Osteoblast (primary cell): ENCODE measurements at regions not wholly inside any gene's neighbourhood (a gene's known extent, or its start where the extent isn't known, plus 50 kb on each side); places are given as distances from the start of the nearest gene placed in this dataset.

Experiments used
- DNase-seq: peaks from one replicate; pipeline ENCODE4 v3.0.0; 2011; ENCODE audit warnings: low spot score, mixed read lengths; ENCODE audit not compliant: insufficient read length; ENCODE audit errors: missing footprints
- H2AFZ ChIP-seq: 2 replicates; pipeline ENCODE4 v1.6.0; 2011; ENCODE audit warnings: mild to moderate bottlenecking, low read length
- H3K27ac ChIP-seq: 2 replicates; pipeline ENCODE4 v1.5.1; 2011; ENCODE audit warnings: mild to moderate bottlenecking, low read depth, low read length, moderate library complexity
- H3K27me3 ChIP-seq: 2 replicates; pipeline ENCODE4 v1.6.0; 2012; ENCODE audit warnings: mild to moderate bottlenecking, control low read depth, inconsistent platforms, low read length, moderate library complexity; ENCODE audit not compliant: insufficient read depth
- H3K36me3 ChIP-seq: 2 replicates; pipeline ENCODE4 v1.5.1; 2011; ENCODE audit warnings: mild to moderate bottlenecking, low read length, control low read depth, moderate library complexity; ENCODE audit not compliant: insufficient read depth
- H3K4me1 ChIP-seq: 2 replicates; pipeline ENCODE4 v1.5.1; 2011; ENCODE audit warnings: mild to moderate bottlenecking, low read length, control low read depth, moderate library complexity; ENCODE audit not compliant: insufficient read depth
- H3K4me2 ChIP-seq: 2 replicates; pipeline ENCODE4 v1.6.0; 2011; ENCODE audit warnings: mild to moderate bottlenecking, low read length; ENCODE audit not compliant: insufficient read depth
- H3K4me3 ChIP-seq: fragments of 200-600 bp; sonication (generic); 3 replicates; pipeline ENCODE4 v1.5.1; 2012; ENCODE audit warnings: mild to moderate bottlenecking, low read length, inconsistent platforms; ENCODE audit not compliant: insufficient read depth
- H3K79me2 ChIP-seq: 2 replicates; pipeline ENCODE4 v1.6.0; 2012; ENCODE audit warnings: mild to moderate bottlenecking, low read length, control low read depth, inconsistent platforms; ENCODE audit not compliant: insufficient read depth
- H3K9me3 ChIP-seq: 2 replicates; pipeline ENCODE4 v1.5.1; 2011; ENCODE audit warnings: low read depth, low read length, control low read depth
- H4K20me1 ChIP-seq: 2 replicates; pipeline ENCODE4 v1.6.0; 2012; ENCODE audit warnings: mild to moderate bottlenecking, low read length, control low read depth; ENCODE audit not compliant: insufficient read depth
- TF ChIP-seq, protein P1 (sequence below): IDR thresholded peaks from 2 replicates; pipeline ENCODE4 v1.5.1; 2011; ENCODE audit warnings: mild to moderate bottlenecking, low read depth, low read length, moderate library complexity; ENCODE audit errors: extremely low read depth

- Histone ChIP-seq H3K36me3 (no peaks in the 10 kb centered on the region), H3K27me3 (no peaks in the 10 kb centered on the region), H3K4me2 (no peak overlapping the region), H3K27ac (no peak overlapping the region), H3K4me3 (no peak overlapping the region), H3K9me3 (no peaks in the 10 kb centered on the region), H3K4me1 (no peaks in the 10 kb centered on the region), H3K79me2 (no peaks in the 10 kb centered on the region), H4K20me1 (no peaks in the 10 kb centered on the region), H2AFZ (no peak overlapping the region)
- TF ChIP-seq, protein P1, sequence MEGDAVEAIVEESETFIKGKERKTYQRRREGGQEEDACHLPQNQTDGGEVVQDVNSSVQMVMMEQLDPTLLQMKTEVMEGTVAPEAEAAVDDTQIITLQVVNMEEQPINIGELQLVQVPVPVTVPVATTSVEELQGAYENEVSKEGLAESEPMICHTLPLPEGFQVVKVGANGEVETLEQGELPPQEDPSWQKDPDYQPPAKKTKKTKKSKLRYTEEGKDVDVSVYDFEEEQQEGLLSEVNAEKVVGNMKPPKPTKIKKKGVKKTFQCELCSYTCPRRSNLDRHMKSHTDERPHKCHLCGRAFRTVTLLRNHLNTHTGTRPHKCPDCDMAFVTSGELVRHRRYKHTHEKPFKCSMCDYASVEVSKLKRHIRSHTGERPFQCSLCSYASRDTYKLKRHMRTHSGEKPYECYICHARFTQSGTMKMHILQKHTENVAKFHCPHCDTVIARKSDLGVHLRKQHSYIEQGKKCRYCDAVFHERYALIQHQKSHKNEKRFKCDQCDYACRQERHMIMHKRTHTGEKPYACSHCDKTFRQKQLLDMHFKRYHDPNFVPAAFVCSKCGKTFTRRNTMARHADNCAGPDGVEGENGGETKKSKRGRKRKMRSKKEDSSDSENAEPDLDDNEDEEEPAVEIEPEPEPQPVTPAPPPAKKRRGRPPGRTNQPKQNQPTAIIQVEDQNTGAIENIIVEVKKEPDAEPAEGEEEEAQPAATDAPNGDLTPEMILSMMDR: no peak
- no peak for DNase-seq
Observed at GRCh38 chr1:106754957-106755356, 301.5 kb upstream of the PRMT6 start.

DNA sequence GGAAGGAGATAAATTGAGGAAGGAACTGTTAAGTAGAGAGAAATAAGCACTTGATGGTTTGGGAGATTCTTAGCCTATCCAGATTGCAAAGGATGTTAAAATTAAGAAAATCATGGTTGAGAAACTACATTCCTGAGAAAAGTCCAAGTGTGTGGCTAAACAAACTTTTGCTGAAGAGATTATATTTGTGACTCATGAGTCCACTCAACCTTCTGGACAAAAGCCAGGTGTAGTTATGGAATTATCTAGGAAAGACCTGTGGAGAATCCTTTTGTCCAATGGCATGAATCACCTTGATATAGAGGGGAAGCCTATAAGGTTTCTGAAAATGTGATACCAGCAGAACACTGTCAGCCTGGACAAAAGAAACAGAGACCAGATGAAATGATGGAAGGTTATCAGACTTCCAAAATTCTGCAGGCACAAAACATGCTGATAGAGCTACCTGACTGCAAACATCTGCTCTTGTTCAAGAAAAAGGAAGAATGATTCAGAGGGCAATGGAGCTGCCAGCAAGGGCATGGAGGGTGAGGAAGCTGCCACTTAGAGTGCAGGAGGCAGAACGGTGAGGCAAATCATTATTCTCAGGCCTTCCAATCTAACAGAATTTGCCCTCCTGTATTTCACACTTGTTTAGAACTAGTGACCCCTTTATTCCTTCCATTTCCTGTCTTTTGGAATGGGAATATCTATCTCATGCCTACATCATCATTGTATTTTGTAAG, 300.6 kb upstream of the PRMT6 start:
- DNase-seq: no peak
- H3K4me2 ChIP-seq: no peak overlapping the region
- TF ChIP-seq, protein P1: no peak

GRCh38 chr1:106756752-106757151, 299.7 kb upstream of the PRMT6 start:
- no peaks in the 10 kb centered on the region for H3K79me2 ChIP-seq
- TF ChIP-seq, protein P1: no peak
- H3K36me3 ChIP-seq: no peaks in the 10 kb centered on the region
- no peaks in the 10 kb centered on the region for H3K9me3 ChIP-seq
- no peak for DNase-seq
- H3K27ac ChIP-seq: no peak overlapping the region
- no peaks in the 10 kb centered on the region for H4K20me1 ChIP-seq
- H3K4me2 ChIP-seq: no peak overlapping the region
- no peaks in the 10 kb centered on the region for H3K4me1 ChIP-seq
- H3K4me3 ChIP-seq: no peak overlapping the region
- H3K27me3 ChIP-seq: no peaks in the 10 kb centered on the region
- no peak overlapping the region for H2AFZ ChIP-seq

More for the DNA sequence above, 300.6 kb upstream of the PRMT6 start:
- Histone ChIP-seq H3K79me2 (no peaks in the 10 kb centered on the region), H3K4me3 (no peak overlapping the region), H3K27ac (no peak overlapping the region), H3K27me3 (no peaks in the 10 kb centered on the region), H3K36me3 (no peaks in the 10 kb centered on the region), H3K9me3 (no peaks in the 10 kb centered on the region), H2AFZ (no peak overlapping the region), H3K4me1 (no peaks in the 10 kb centered on the region), H4K20me1 (no peaks in the 10 kb centered on the region)

GRCh38 chr1:106768077-106768476, 288.4 kb upstream of the PRMT6 start:
- Histone ChIP-seq H3K27me3 (no peaks in the 10 kb centered on the region), H3K36me3 (no peaks in the 10 kb centered on the region), H3K27ac (peak overlapping the region; percentile 65), H3K4me3 (no peak overlapping the region), H3K9me3 (no peaks in the 10 kb centered on the region), H3K4me1 (peaks cover 5% of the 10 kb centered on the region), H2AFZ (no peak overlapping the region), H4K20me1 (no peaks in the 10 kb centered on the region), H3K79me2 (no peaks in the 10 kb centered on the region), H3K4me2 (peak overlapping the region; percentile 42)
- TF ChIP-seq, protein P1: no peak
- DNase-seq: no peak
